A549 (cell line): ENCODE measurements at regions not wholly inside any gene's neighbourhood (a gene's known extent, or its start where the extent isn't known, plus 50 kb on each side); places are given as distances from the start of the nearest gene placed in this dataset.

ENCODE experiments used
- CHD2 ChIP-seq: fragments of 150-350 bp; IDR thresholded peaks from 2 replicates; pipeline ENCODE4 v1.6.1; 2014; ENCODE audit warnings: low read length; ENCODE audit not compliant: partially characterized antibody
- CTCF ChIP-seq: fragments of >200 bp; sonication (Bioruptor Twin); formaldehyde crosslinking; IDR thresholded peaks from 3 replicates; pipeline ENCODE4 v1.5.1; 2016
- REST ChIP-seq: fragments of 200-600 bp; sonication (generic); IDR thresholded peaks from 2 replicates; pipeline ENCODE4 v1.6.1; 2016; ENCODE audit warnings: antibody characterized with exemption, mild to moderate bottlenecking, moderate library complexity
- RFX5 ChIP-seq: fragments of 450-650 bp; IDR thresholded peaks from 2 replicates; pipeline ENCODE4 v1.7.1; 2014; ENCODE audit warnings: antibody characterized with exemption, mild to moderate bottlenecking, moderate library complexity
- RNF2 ChIP-seq: fragments of 200-600 bp; sonication (generic); IDR thresholded peaks from 2 replicates; pipeline ENCODE4 v1.6.1; 2016; ENCODE audit warnings: low read depth, mild to moderate bottlenecking, antibody characterized with exemption, moderate library complexity, borderline replicate concordance

- TF ChIP-seq CHD2 (no peak), RNF2 (no peak), CTCF (no peak), RFX5 (no peak), REST (no peak)
These were observed 83.0 kb upstream of the LGR5 start for GRCh38 chr12:71356569-71356968.
